Loucy (cell line): ENCODE measurements at regions not wholly inside any gene's neighbourhood (a gene's known extent, or its start where the extent isn't known, plus 50 kb on each side); places are given as distances from the start of the nearest gene placed in this dataset.

Source experiments
- EZH2phosphoT487 ChIP-seq: fragments of 200-600 bp; IDR thresholded peaks from 2 replicates; pipeline ENCODE4 v1.6.1; 2018; ENCODE audit warnings: antibody characterized with exemption, mild to moderate bottlenecking, moderate library complexity, borderline replicate concordance
- TF ChIP-seq, protein P1 (sequence below): fragments of 200-600 bp; sonication (generic); conservative IDR thresholded peaks from 2 replicates; pipeline ENCODE4 v1.5.1; 2014; ENCODE audit warnings: mild to moderate bottlenecking, antibody characterized with exemption, low read length

DNA sequence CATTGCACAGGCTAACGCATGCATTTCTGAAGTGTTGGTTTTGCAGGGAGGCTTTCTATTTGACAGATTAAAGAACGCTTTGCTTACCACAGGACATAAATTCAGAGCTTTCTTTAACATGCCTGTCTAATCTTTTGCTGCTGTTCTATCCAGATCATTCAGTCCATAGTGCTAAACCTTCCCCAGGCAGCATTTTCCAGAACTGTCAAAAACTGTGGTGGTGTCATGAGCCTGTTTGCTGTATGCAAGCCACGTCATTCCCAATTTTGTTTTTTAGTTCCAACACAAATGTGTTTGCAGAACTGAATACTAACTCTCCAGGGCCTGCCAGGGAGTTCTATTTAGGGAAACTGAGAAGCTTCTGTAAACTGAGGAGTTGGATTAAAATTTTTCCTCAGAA lies 390.5 kb upstream of the LYPLAL1 start:
- TF ChIP-seq, protein P1, sequence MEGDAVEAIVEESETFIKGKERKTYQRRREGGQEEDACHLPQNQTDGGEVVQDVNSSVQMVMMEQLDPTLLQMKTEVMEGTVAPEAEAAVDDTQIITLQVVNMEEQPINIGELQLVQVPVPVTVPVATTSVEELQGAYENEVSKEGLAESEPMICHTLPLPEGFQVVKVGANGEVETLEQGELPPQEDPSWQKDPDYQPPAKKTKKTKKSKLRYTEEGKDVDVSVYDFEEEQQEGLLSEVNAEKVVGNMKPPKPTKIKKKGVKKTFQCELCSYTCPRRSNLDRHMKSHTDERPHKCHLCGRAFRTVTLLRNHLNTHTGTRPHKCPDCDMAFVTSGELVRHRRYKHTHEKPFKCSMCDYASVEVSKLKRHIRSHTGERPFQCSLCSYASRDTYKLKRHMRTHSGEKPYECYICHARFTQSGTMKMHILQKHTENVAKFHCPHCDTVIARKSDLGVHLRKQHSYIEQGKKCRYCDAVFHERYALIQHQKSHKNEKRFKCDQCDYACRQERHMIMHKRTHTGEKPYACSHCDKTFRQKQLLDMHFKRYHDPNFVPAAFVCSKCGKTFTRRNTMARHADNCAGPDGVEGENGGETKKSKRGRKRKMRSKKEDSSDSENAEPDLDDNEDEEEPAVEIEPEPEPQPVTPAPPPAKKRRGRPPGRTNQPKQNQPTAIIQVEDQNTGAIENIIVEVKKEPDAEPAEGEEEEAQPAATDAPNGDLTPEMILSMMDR, result no peak
- no peak for TF ChIP-seq EZH2phosphoT487
